GM12878 (cell line): ENCODE measurements at regions not wholly inside any gene's neighbourhood (a gene's known extent, or its start where the extent isn't known, plus 50 kb on each side); places are given as distances from the start of the nearest gene placed in this dataset.

Experiments
- ATAC-seq: fragments of 200-7000 bp; cut with Tn5 transposase; 3 replicates; pipeline ENCODE4 v1.9.1; 2020; ENCODE audit warnings: mild to moderate bottlenecking, moderate library complexity
- BruUV-seq: library from RNA; stranded (reverse); fragments of 400-500 nt; replicated peaks from 2 replicates; lab custom pipeline; 2021; lab: Mats Ljungman, UMichigan
- CTCF ChIA-PET: fragments of 300-600 bp; sonication (Branson Sonifier 250); formaldehyde crosslinking; extraction: SDS; loops from one replicate; lab custom pipeline; 2021; ENCODE audit warnings: inconsistent platforms; lab: Yijun Ruan, JAX
- POLR2A ChIA-PET: fragments of 350-600 bp; formaldehyde crosslinking; extraction: SDS; loops from one replicate; lab custom pipeline; 2021; ENCODE audit warnings: inconsistent platforms; lab: Charles Lee
- RAD21 ChIA-PET: fragments of 300-600 bp; sonication (Branson Sonifier 250); formaldehyde crosslinking; loops from one replicate; lab custom pipeline; 2023; ENCODE audit warnings: antibody characterized with exemption; ENCODE audit not compliant: unreplicated experiment; lab: Charles Lee
- SMC1A ChIA-PET: fragments of 300-600 bp; sonication (Branson Sonifier 250); formaldehyde crosslinking; loops from one replicate; lab custom pipeline; 2023; ENCODE audit not compliant: unreplicated experiment, uncharacterized antibody; lab: Charles Lee
- DNase-seq: peaks from one replicate; pipeline ENCODE4 v3.0.0-alpha.2; 2011; ENCODE audit warnings: low read depth, low spot score
- FAIRE-seq: peaks from 3 replicates; lab custom pipeline; 2011; peaks lifted over from hg19 to GRCh38; lab: Jason Lieb, UNC
- H2AFZ ChIP-seq: 2 replicates; pipeline ENCODE4 v1.6.0; 2011; ENCODE audit warnings: low read depth, low read length, control low read depth; ENCODE audit not compliant: control insufficient read depth
- H3K27ac ChIP-seq: 2 replicates; pipeline ENCODE4 v1.5.1; 2011; ENCODE audit warnings: control low read depth; ENCODE audit not compliant: control insufficient read depth, insufficient read depth
- H3K27me3 ChIP-seq, 2 experiments: replicated peaks in 1 of 2; 2 replicates each; pipeline versions ENCODE4 v1.6.0 to v1.6.1; 2011; ENCODE audit warnings: low read length in 1 of 2; ENCODE audit not compliant: control insufficient read depth in 2 of 2, insufficient read depth in 2 of 2
- H3K36me3 ChIP-seq, 2 experiments: 2 replicates each; pipeline ENCODE4 v1.5.1; 2011; ENCODE audit warnings: low read length in 1 of 2; ENCODE audit not compliant: control insufficient read depth in 2 of 2, insufficient read depth in 2 of 2
- H3K4me1 ChIP-seq: 2 replicates; pipeline ENCODE4 v1.6.1; 2011; ENCODE audit warnings: mild to moderate bottlenecking, low read length, moderate library complexity, mixed read lengths; ENCODE audit not compliant: control insufficient read depth, insufficient read depth
- H3K4me2 ChIP-seq: 2 replicates; pipeline ENCODE4 v1.6.0; 2011; ENCODE audit warnings: control low read depth; ENCODE audit not compliant: control insufficient read depth, insufficient read depth
- H3K4me3 ChIP-seq: fragments of 200-600 bp; sonication (generic); 2 replicates; pipeline ENCODE4 v1.5.1; 2016
- H3K79me2 ChIP-seq: 2 replicates; pipeline ENCODE4 v1.6.0; 2011; ENCODE audit warnings: low read length; ENCODE audit not compliant: control insufficient read depth, insufficient read depth
- H3K9ac ChIP-seq: 2 replicates; pipeline ENCODE4 v1.8.0; 2011; ENCODE audit warnings: low read length, control low read depth, mixed read lengths; ENCODE audit not compliant: control insufficient read depth, insufficient read depth
- H3K9me3 ChIP-seq: replicated peaks from 3 replicates; pipeline ENCODE4 v1.5.1; 2011; ENCODE audit warnings: mild to moderate bottlenecking, low read length; ENCODE audit not compliant: control insufficient read depth, insufficient read depth
- H4K20me1 ChIP-seq: 2 replicates; pipeline ENCODE4 v1.6.0; 2011; ENCODE audit not compliant: control insufficient read depth, insufficient read depth
- CBX5 ChIP-seq: sonication (generic); IDR thresholded peaks from 2 replicates; pipeline ENCODE4 v1.6.1; 2016; ENCODE audit warnings: low read depth, moderate library complexity, mild to moderate bottlenecking, inconsistent platforms
- CEBPB ChIP-seq, 2 experiments: fragments of 150-350 bp in 1 of 2; IDR thresholded peaks; 2 replicates each; pipeline ENCODE4 v1.6.1; 2012 to 2014; ENCODE audit warnings: low read depth in 2 of 2, low read length in 2 of 2, borderline replicate concordance in 1 of 2, inconsistent platforms in 1 of 2
- CHD4 ChIP-seq: fragments of 200-600 bp; sonication (generic); IDR thresholded peaks from 2 replicates; pipeline ENCODE4 v1.6.1; 2016; ENCODE audit warnings: mild to moderate bottlenecking
- EP300 ChIP-seq, 2 experiments: fragments of 150-350 bp in 1 of 2; IDR thresholded peaks; 2 replicates each; pipeline ENCODE4 v1.6.1; 2011 to 2012; ENCODE audit warnings: low read depth in 2 of 2, low read length in 2 of 2, borderline replicate concordance in 1 of 2, improper control_type of control experiment in 1 of 2, inconsistent platforms in 1 of 2; ENCODE audit not compliant: control insufficient read depth in 1 of 2
- GATAD2B ChIP-seq: fragments of 450-650 bp; conservative IDR thresholded peaks from 2 replicates; pipeline ENCODE4 v1.6.1; 2017; ENCODE audit warnings: low read depth, mild to moderate bottlenecking, moderate library complexity
- MXI1 ChIP-seq: fragments of 150-350 bp; IDR thresholded peaks from 2 replicates; pipeline ENCODE4 v1.6.1; 2011; ENCODE audit warnings: low read depth, mild to moderate bottlenecking, inconsistent platforms, low read length, improper control_type of control experiment
- POLR2AphosphoS5 ChIP-seq: IDR thresholded peaks from 2 replicates; pipeline ENCODE4 v1.6.1; 2011; ENCODE audit warnings: mild to moderate bottlenecking, low read length, inconsistent platforms
- STAT3 ChIP-seq: IDR thresholded peaks from 2 replicates; pipeline ENCODE4 v1.6.1; 2011; ENCODE audit warnings: low read depth, low read length, improper control_type of control experiment
- YBX1 ChIP-seq: fragments of 450-650 bp; IDR thresholded peaks from 2 replicates; pipeline ENCODE4 v1.6.1; 2016; ENCODE audit warnings: antibody characterized with exemption
- ZNF207 ChIP-seq: fragments of 450-650 bp; IDR thresholded peaks from 2 replicates; pipeline ENCODE4 v1.6.1; 2014; ENCODE audit warnings: antibody characterized with exemption, mild to moderate bottlenecking, borderline replicate concordance
- WGBS: methylation state at CpG from one replicate; pipeline ENCODE4 v1.1.6; 2016; ENCODE audit warnings: low lambda C conversion rate; ENCODE audit not compliant: insufficient replicate concordance, insufficient coverage; ENCODE audit errors: missing lambda C conversion rate; 5-methylcytosine and 5-hydroxymethylcytosine counted together
- in situ Hi-C: fragments of 300-500 bp; cut with MboI; formaldehyde crosslinking; loops from 9 replicates; pipeline ENCODE4 v1.14.3; 2018; ENCODE audit warnings: mixed read lengths
- intact Hi-C: fragments of 100-400 bp; cut with micrococcal nuclease; formaldehyde crosslinking; loops from one replicate; pipeline ENCODE4 v1.14.2; 2022; ENCODE audit not compliant: unreplicated experiment
- TF ChIP-seq, protein P1 (sequence below): fragments of 450-650 bp; IDR thresholded peaks from 2 replicates; pipeline ENCODE4 v1.6.1; 2016; ENCODE audit warnings: mild to moderate bottlenecking
- TF ChIP-seq, protein P2 (sequence below): IDR thresholded peaks from 2 replicates; pipeline ENCODE4 v1.6.1; 2012; ENCODE audit warnings: low read length, inconsistent platforms

DNA sequence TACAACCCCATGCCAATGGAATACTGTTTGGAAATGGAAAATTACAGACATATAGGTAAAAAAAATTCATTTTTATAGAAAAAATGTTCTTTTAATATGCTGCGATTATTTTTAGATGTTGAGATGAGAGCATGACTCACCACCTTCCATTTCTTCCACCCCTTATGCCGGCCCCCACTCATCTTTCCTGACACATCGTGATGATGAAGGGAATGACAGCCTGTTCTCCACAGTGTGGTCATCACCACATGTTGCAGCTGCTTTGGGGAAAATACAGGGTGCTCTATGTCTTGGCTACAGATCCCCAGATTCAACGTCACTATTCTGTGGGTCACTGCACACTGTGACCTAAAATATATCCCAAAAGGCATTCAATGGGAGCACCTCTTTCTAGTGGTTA, 916.2 kb downstream of the METTL15 start (continued):
- TF ChIP-seq, protein P1, sequence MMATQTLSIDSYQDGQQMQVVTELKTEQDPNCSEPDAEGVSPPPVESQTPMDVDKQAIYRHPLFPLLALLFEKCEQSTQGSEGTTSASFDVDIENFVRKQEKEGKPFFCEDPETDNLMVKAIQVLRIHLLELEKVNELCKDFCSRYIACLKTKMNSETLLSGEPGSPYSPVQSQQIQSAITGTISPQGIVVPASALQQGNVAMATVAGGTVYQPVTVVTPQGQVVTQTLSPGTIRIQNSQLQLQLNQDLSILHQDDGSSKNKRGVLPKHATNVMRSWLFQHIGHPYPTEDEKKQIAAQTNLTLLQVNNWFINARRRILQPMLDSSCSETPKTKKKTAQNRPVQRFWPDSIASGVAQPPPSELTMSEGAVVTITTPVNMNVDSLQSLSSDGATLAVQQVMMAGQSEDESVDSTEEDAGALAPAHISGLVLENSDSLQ, result no peak
- no peak for TF ChIP-seq POLR2AphosphoS5

DNA sequence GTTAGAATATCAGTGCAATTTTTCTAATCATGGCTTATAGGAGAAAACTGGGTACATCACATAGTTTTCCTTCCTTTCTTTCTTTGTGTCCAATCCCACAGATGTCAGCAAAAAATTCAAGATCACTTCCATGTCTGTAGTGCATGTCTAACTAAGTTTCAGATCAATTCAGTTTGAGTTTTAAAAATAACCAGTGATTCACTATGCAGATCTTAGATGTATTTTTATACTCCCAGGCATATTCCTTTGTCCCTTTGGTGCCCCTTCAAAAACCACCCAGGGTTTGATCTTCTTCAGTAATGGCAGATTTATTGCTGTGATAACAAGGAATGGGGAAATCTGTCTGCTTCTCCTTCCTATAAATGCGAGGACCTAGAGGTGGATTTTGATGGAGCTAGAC, 915.6 kb downstream of the METTL15 start:
- whole genome bisulfite sequencing, result 0% methylated on average over 1 of the region's 1 CpG
- Histone ChIP-seq H3K4me3 (no peak overlapping the region), H3K36me3 (no peaks in the 10 kb centered on the region), H3K79me2 (no peaks in the 10 kb centered on the region), H2AFZ (no peak overlapping the region), H3K9me3 (no peaks in the 10 kb centered on the region), H3K4me1 (no peaks in the 10 kb centered on the region), H3K4me2 (no peak overlapping the region), H3K9ac (no peak overlapping the region), H3K27ac (no peak overlapping the region), H3K27me3 (no peaks in the 10 kb centered on the region), H4K20me1 (no peaks in the 10 kb centered on the region)
- ChIA-PET RAD21 (no interaction called here), POLR2A (no interaction called here), CTCF (interaction anchor here (0.5 kb wide), 1 partner anchor 1106 kb away, joined by 3 read pairs; no protein-coding TSS in a partner anchor), SMC1A (no interaction called here)
- ATAC-seq (no peak), DNase-seq (no peak), FAIRE-seq (no peak)
- BruUV-seq, result no TSS peak
- TF ChIP-seq MXI1 (no peak), CBX5 (no peak), EP300 (IDR thresholded peaks at IDR 0.05; ENCODE audit: borderline replicate concordance in 1 of 2, control insufficient read depth in 1 of 2, low read depth in 2 of 2, low read length in 2 of 2) (no peak), CEBPB (IDR thresholded peaks at IDR 0.05; ENCODE audit: borderline replicate concordance in 1 of 2, low read depth in 2 of 2, low read length in 2 of 2) (no peak), GATAD2B (no peak), STAT3 (no peak), YBX1 (no peak), ZNF207 (no peak), CHD4 (no peak)
- TF ChIP-seq, protein P2, sequence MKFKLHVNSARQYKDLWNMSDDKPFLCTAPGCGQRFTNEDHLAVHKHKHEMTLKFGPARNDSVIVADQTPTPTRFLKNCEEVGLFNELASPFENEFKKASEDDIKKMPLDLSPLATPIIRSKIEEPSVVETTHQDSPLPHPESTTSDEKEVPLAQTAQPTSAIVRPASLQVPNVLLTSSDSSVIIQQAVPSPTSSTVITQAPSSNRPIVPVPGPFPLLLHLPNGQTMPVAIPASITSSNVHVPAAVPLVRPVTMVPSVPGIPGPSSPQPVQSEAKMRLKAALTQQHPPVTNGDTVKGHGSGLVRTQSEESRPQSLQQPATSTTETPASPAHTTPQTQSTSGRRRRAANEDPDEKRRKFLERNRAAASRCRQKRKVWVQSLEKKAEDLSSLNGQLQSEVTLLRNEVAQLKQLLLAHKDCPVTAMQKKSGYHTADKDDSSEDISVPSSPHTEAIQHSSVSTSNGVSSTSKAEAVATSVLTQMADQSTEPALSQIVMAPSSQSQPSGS, result no peak
- intact Hi-C loops, result loop anchor here (10.0 kb wide), 1 partner anchor 1329 kb away; no protein-coding TSS in a partner anchor
- in situ Hi-C loops, result no loop called here
